ENCODE measurements at regions not wholly inside any gene's neighbourhood (a gene's known extent, or its start where the extent isn't known, plus 50 kb on each side); places are given as distances from the start of the nearest gene placed in this dataset.

- Histone ChIP-seq H3K4me1 (ENCODE audit: insufficient read depth) (no peaks in the 10 kb centered on the region), H2AFZ (no peak overlapping the region), H3K36me3 (replicated peaks; ENCODE audit: insufficient read depth, low read depth) (no peaks in the 10 kb centered on the region), H3K79me2 (no peaks in the 10 kb centered on the region), H3K9me3 (ENCODE audit: low read depth) (no peaks in the 10 kb centered on the region), H3K9me2 (replicated peaks; ENCODE audit: insufficient read depth) (no peaks in the 10 kb centered on the region), H3K27ac (no peak overlapping the region), H3K27me3 (no peaks in the 10 kb centered on the region), H3K4me2 (no peak overlapping the region), H3K4me3 (no peak overlapping the region), H4K20me1 (ENCODE audit: insufficient read depth, poor library complexity, severe bottlenecking) (no peaks in the 10 kb centered on the region)
- no peak for TF ChIP-seq EZH2 (IDR thresholded peaks at IDR 0.05; ENCODE audit: borderline replicate concordance)
- no peak for TF ChIP-seq CTCF (IDR thresholded peaks at IDR 0.05; ENCODE audit: poor library complexity)
- DNase-seq (ENCODE audit: low spot score), result no peak
- WGBS (ENCODE audit: low lambda C conversion rate, missing lambda C conversion rate), result 55% methylated on average over 3 of the region's 3 CpGs
Measured at GRCh38 chr2:193251909-193252308, 1057.2 kb upstream of the TMEFF2 start.

- no peak for DNase-seq (ENCODE audit: low spot score)
- H3K4me3 ChIP-seq, result no peak overlapping the region
- H3K4me1 ChIP-seq (ENCODE audit: insufficient read depth), result no peaks in the 10 kb centered on the region
- no peaks in the 10 kb centered on the region for H3K9me2 ChIP-seq (replicated peaks; ENCODE audit: insufficient read depth)
- no peaks in the 10 kb centered on the region for H3K79me2 ChIP-seq
- no peaks in the 10 kb centered on the region for H3K9me3 ChIP-seq (ENCODE audit: low read depth)
- no peak overlapping the region for H3K27ac ChIP-seq
- H3K36me3 ChIP-seq (replicated peaks; ENCODE audit: insufficient read depth, low read depth), result no peaks in the 10 kb centered on the region
- no peaks in the 10 kb centered on the region for H4K20me1 ChIP-seq (ENCODE audit: insufficient read depth, poor library complexity, severe bottlenecking)
- no peak for TF ChIP-seq EZH2 (IDR thresholded peaks at IDR 0.05; ENCODE audit: borderline replicate concordance)
- no peak for TF ChIP-seq CTCF (IDR thresholded peaks at IDR 0.05; ENCODE audit: poor library complexity)
- TF ChIP-seq EZH2phosphoT487 (IDR thresholded peaks at IDR 0.05; ENCODE audit: low read depth, severe bottlenecking, unreplicated experiment), result no peak
- H2AFZ ChIP-seq, result no peak overlapping the region
- no peaks in the 10 kb centered on the region for H3K27me3 ChIP-seq
- no peak overlapping the region for H3K4me2 ChIP-seq
Measured at GRCh38 chr2:193250389-193250788, 1055.7 kb upstream of the TMEFF2 start.

- H3K4me1 ChIP-seq (ENCODE audit: insufficient read depth), result no peaks in the 10 kb centered on the region
- no peaks in the 10 kb centered on the region for H3K36me3 ChIP-seq (replicated peaks; ENCODE audit: insufficient read depth, low read depth)
- H4K20me1 ChIP-seq (ENCODE audit: insufficient read depth, poor library complexity, severe bottlenecking), result no peaks in the 10 kb centered on the region
- H3K9me3 ChIP-seq (ENCODE audit: low read depth), result no peaks in the 10 kb centered on the region
- peak; percentile 19 for DNase-seq (ENCODE audit: low spot score)
- WGBS (ENCODE audit: low lambda C conversion rate, missing lambda C conversion rate), result 96% methylated on average over 1 of the region's 1 CpG
- H3K27ac ChIP-seq, result no peak overlapping the region
- no peak overlapping the region for H3K4me3 ChIP-seq
- no peak overlapping the region for H3K4me2 ChIP-seq
- H3K9me2 ChIP-seq (replicated peaks; ENCODE audit: insufficient read depth), result no peaks in the 10 kb centered on the region
- H3K79me2 ChIP-seq, result no peaks in the 10 kb centered on the region
- H2AFZ ChIP-seq, result no peak overlapping the region
- TF ChIP-seq CTCF (IDR thresholded peaks at IDR 0.05; ENCODE audit: poor library complexity) (peak; percentile 42), EZH2 (IDR thresholded peaks at IDR 0.05; ENCODE audit: borderline replicate concordance) (no peak)
- H3K27me3 ChIP-seq, result no peaks in the 10 kb centered on the region
Measured at GRCh38 chr2:193240752-193241151, 1046.0 kb upstream of the TMEFF2 start.

DNA sequence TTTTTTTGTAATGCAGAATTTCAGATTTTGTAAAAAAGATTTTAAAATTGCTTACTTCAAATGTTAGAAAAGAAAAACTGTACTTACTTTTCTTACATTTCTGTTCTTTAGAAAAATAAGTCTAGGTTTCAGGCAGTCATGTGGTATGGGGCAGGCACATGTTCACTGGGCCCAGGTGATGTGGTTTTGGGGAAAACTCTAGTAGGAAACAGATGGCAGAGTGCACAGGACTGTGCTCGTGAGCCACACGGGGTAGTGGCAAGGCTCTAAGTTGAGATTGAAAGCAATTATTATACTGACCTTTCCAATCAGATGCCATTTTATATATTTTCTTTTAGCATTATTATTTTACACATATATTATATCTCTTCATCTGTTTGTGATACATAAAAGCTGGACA is 1036.9 kb upstream of the TMEFF2 start:
- no peaks in the 10 kb centered on the region for H3K9me2 ChIP-seq (replicated peaks; ENCODE audit: insufficient read depth)
- TF ChIP-seq CTCF (IDR thresholded peaks at IDR 0.05; ENCODE audit: poor library complexity) (no peak), EZH2phosphoT487 (IDR thresholded peaks at IDR 0.05; ENCODE audit: low read depth, severe bottlenecking, unreplicated experiment) (no peak), EZH2 (IDR thresholded peaks at IDR 0.05; ENCODE audit: borderline replicate concordance) (no peak)
- H3K79me2 ChIP-seq, result no peaks in the 10 kb centered on the region
- H3K4me2 ChIP-seq, result no peak overlapping the region
- H3K4me1 ChIP-seq (ENCODE audit: insufficient read depth), result no peaks in the 10 kb centered on the region
- no peaks in the 10 kb centered on the region for H3K9me3 ChIP-seq (ENCODE audit: low read depth)
- H3K27ac ChIP-seq, result no peak overlapping the region
- WGBS (ENCODE audit: low lambda C conversion rate, missing lambda C conversion rate), result 90% methylated on average over 2 of the region's 2 CpGs
- DNase-seq (ENCODE audit: low spot score), result no peak
- H4K20me1 ChIP-seq (ENCODE audit: insufficient read depth, poor library complexity, severe bottlenecking), result no peaks in the 10 kb centered on the region
- no peak overlapping the region for H2AFZ ChIP-seq
- H3K27me3 ChIP-seq, result no peaks in the 10 kb centered on the region
- no peaks in the 10 kb centered on the region for H3K36me3 ChIP-seq (replicated peaks; ENCODE audit: insufficient read depth, low read depth)
- H3K4me3 ChIP-seq, result no peak overlapping the region

All from hepatocyte (in vitro differentiated cells).